Fibroblast of lung (primary cell): ENCODE measurements at regions not wholly inside any gene's neighbourhood (a gene's known extent, or its start where the extent isn't known, plus 50 kb on each side); places are given as distances from the start of the nearest gene placed in this dataset.

Source experiments
- EZH2 ChIP-seq: IDR thresholded peaks from 2 replicates; pipeline ENCODE4 v1.5.1; 2012; ENCODE audit warnings: low read length, control low read depth, mild to moderate bottlenecking; ENCODE audit errors: missing control alignments
- TF ChIP-seq, protein P1 (sequence below), 2 donors: IDR thresholded peaks in 1 of 2; conservative IDR thresholded peaks in 1 of 2; 1 replicate in 1 of 2; 2 replicates in 1 of 2; pipeline ENCODE4 v1.5.1; 2011 to 2012; ENCODE audit warnings: low read length in 2 of 2, control low read depth in 1 of 2, inconsistent platforms in 1 of 2, low read depth in 1 of 2, mild to moderate bottlenecking in 1 of 2

DNA sequence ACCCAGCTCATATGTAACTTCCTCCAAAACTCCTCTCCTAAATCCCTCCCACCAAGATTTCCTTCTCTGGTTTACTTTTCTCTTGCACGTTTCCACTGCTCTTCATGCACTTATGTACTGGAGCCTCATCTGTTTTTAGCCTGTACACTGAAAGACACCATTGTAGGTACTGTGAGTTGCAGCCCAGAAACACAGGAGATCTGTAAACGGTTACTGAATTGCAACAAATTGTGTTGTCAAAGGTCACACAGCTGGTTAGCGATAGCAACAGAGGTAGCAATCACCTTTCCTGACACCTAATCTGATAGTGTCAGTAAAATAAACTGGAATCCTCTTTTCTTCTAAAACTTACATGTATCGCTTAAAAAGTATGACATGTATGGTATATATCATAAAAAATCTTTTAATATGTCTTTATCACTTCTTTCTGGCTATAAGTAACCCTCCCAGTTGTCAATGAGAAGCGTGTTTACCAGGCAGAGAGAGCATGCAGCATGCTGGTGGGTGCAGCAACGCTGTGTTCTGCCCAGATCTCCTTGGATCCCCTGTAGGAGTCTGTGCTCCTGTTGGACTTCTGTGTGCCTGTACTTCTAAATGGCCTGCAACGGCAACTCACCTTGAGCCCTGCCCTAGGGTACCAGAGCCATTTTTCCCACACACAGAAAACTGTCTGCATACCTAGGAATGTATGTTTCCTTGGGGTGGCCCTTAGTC, 121.5 kb upstream of the CPM start:
- TF ChIP-seq, protein P1, sequence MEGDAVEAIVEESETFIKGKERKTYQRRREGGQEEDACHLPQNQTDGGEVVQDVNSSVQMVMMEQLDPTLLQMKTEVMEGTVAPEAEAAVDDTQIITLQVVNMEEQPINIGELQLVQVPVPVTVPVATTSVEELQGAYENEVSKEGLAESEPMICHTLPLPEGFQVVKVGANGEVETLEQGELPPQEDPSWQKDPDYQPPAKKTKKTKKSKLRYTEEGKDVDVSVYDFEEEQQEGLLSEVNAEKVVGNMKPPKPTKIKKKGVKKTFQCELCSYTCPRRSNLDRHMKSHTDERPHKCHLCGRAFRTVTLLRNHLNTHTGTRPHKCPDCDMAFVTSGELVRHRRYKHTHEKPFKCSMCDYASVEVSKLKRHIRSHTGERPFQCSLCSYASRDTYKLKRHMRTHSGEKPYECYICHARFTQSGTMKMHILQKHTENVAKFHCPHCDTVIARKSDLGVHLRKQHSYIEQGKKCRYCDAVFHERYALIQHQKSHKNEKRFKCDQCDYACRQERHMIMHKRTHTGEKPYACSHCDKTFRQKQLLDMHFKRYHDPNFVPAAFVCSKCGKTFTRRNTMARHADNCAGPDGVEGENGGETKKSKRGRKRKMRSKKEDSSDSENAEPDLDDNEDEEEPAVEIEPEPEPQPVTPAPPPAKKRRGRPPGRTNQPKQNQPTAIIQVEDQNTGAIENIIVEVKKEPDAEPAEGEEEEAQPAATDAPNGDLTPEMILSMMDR (conservative IDR thresholded peaks at IDR 0.05 in 1 of 2, IDR thresholded peaks at IDR 0.05 in 1 of 2; ENCODE audit: low read depth in 1 of 2, low read length in 2 of 2): no peak
- TF ChIP-seq EZH2: no peak
